ENCODE measurements at regions not wholly inside any gene's neighbourhood (a gene's known extent, or its start where the extent isn't known, plus 50 kb on each side); places are given as distances from the start of the nearest gene placed in this dataset.
A peak's percentile ranks its signal among the peaks of the same experiment; 100 is the strongest.

- H3K4me3 ChIP-seq (ENCODE audit: low read length) = no peak overlapping the region
- H4K20me1 ChIP-seq (ENCODE audit: insufficient read depth, low read length) = no peaks in the 10 kb centered on the region
- H3K36me3 ChIP-seq (replicated peaks; ENCODE audit: low read depth, low read length) = no peaks in the 10 kb centered on the region
- no peak overlapping the region for H3K27ac ChIP-seq (ENCODE audit: low read length)
- H3K4me2 ChIP-seq (ENCODE audit: low read length) = no peak overlapping the region
- no peak overlapping the region for H3K9ac ChIP-seq (ENCODE audit: low read length)
- H3K4me1 ChIP-seq (ENCODE audit: low read length) = no peaks in the 10 kb centered on the region
- no peaks in the 10 kb centered on the region for H3K79me2 ChIP-seq (ENCODE audit: low read length)
- no peaks in the 10 kb centered on the region for H3K27me3 ChIP-seq (ENCODE audit: low read depth, low read length)
- H3K9me3 ChIP-seq (ENCODE audit: insufficient read depth, low read length) = no peaks in the 10 kb centered on the region
- no peak overlapping the region for H2AFZ ChIP-seq (ENCODE audit: low read depth, low read length)
- TF ChIP-seq, protein P1, sequence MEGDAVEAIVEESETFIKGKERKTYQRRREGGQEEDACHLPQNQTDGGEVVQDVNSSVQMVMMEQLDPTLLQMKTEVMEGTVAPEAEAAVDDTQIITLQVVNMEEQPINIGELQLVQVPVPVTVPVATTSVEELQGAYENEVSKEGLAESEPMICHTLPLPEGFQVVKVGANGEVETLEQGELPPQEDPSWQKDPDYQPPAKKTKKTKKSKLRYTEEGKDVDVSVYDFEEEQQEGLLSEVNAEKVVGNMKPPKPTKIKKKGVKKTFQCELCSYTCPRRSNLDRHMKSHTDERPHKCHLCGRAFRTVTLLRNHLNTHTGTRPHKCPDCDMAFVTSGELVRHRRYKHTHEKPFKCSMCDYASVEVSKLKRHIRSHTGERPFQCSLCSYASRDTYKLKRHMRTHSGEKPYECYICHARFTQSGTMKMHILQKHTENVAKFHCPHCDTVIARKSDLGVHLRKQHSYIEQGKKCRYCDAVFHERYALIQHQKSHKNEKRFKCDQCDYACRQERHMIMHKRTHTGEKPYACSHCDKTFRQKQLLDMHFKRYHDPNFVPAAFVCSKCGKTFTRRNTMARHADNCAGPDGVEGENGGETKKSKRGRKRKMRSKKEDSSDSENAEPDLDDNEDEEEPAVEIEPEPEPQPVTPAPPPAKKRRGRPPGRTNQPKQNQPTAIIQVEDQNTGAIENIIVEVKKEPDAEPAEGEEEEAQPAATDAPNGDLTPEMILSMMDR (IDR thresholded peaks at IDR 0.05; ENCODE audit: low read depth, low read length) = no peak
- no peak for TF ChIP-seq EZH2phosphoT487 (IDR thresholded peaks at IDR 0.05; ENCODE audit: low read depth)
These were observed 114.1 kb downstream of the FAT4 start for GRCh38 chr4:125428832-125429231.

GRCh38 chr4:125430086-125430485, 115.3 kb downstream of the FAT4 start:
- Histone ChIP-seq H3K9ac (ENCODE audit: low read length) (no peak overlapping the region), H3K4me1 (ENCODE audit: low read length) (no peaks in the 10 kb centered on the region), H3K79me2 (ENCODE audit: low read length) (no peaks in the 10 kb centered on the region), H3K27ac (ENCODE audit: low read length) (no peak overlapping the region), H3K4me2 (ENCODE audit: low read length) (no peak overlapping the region), H4K20me1 (ENCODE audit: insufficient read depth, low read length) (no peaks in the 10 kb centered on the region), H3K4me3 (ENCODE audit: low read length) (no peak overlapping the region), H3K27me3 (ENCODE audit: low read depth, low read length) (no peaks in the 10 kb centered on the region), H3K36me3 (replicated peaks; ENCODE audit: low read depth, low read length) (no peaks in the 10 kb centered on the region), H3K9me3 (ENCODE audit: insufficient read depth, low read length) (no peaks in the 10 kb centered on the region), H2AFZ (ENCODE audit: low read depth, low read length) (no peak overlapping the region)
- TF ChIP-seq, protein P1 (IDR thresholded peaks at IDR 0.05; ENCODE audit: low read depth, low read length) = no peak

- H3K27ac ChIP-seq (ENCODE audit: low read length) = no peak overlapping the region
- H3K79me2 ChIP-seq (ENCODE audit: low read length) = no peaks in the 10 kb centered on the region
- no peak overlapping the region for H3K4me2 ChIP-seq (ENCODE audit: low read length)
- TF ChIP-seq, protein P1 (IDR thresholded peaks at IDR 0.05; ENCODE audit: low read depth, low read length) = no peak; the same call in 1 of the 2 replicates
- TF ChIP-seq EZH2phosphoT487 (IDR thresholded peaks at IDR 0.05; ENCODE audit: low read depth) = no peak
- H4K20me1 ChIP-seq (ENCODE audit: insufficient read depth, low read length) = no peaks in the 10 kb centered on the region
- no peak overlapping the region for H2AFZ ChIP-seq (ENCODE audit: low read depth, low read length)
- no peaks in the 10 kb centered on the region for H3K36me3 ChIP-seq (replicated peaks; ENCODE audit: low read depth, low read length)
- no peaks in the 10 kb centered on the region for H3K27me3 ChIP-seq (ENCODE audit: low read depth, low read length)
- no peaks in the 10 kb centered on the region for H3K9me3 ChIP-seq (ENCODE audit: insufficient read depth, low read length)
- H3K4me3 ChIP-seq (ENCODE audit: low read length) = no peak overlapping the region
- no peak overlapping the region for H3K9ac ChIP-seq (ENCODE audit: low read length)
- H3K4me1 ChIP-seq (ENCODE audit: low read length) = no peaks in the 10 kb centered on the region
These were observed 117.3 kb downstream of the FAT4 start for GRCh38 chr4:125432078-125432477.

DNA sequence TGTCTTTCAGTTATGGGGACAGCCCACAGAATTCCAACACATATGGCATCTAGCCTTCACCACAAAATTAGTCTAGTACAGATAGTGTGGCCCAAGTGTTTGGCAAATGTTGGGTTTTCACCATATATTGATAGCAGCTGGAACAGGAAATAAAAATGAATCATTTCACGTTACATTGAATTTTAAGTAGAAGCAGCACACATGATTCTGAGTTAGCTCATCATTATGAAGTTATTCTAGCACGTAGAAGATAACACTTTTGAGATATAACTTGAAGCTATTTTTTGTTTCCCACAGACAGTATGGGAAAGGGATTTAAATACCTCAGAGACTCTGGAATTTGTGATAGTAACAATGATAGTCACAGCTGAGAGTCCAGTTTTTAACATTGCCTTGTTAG, 118.7 kb downstream of the FAT4 start:
- H3K4me2 ChIP-seq (ENCODE audit: low read length) = no peak overlapping the region
- H2AFZ ChIP-seq (ENCODE audit: low read depth, low read length) = 0 out of 2 replicates have a peak overlapping the region, but pooled peaks have one; percentile 5
- no peak overlapping the region for H3K27ac ChIP-seq (ENCODE audit: low read length)
- H3K9me3 ChIP-seq (ENCODE audit: insufficient read depth, low read length) = no peaks in the 10 kb centered on the region
- H4K20me1 ChIP-seq (ENCODE audit: insufficient read depth, low read length) = no peaks in the 10 kb centered on the region
- H3K79me2 ChIP-seq (ENCODE audit: low read length) = no peaks in the 10 kb centered on the region
- H3K4me1 ChIP-seq (ENCODE audit: low read length) = no peaks in the 10 kb centered on the region
- H3K9ac ChIP-seq (ENCODE audit: low read length) = no peak overlapping the region
- no peaks in the 10 kb centered on the region for H3K36me3 ChIP-seq (replicated peaks; ENCODE audit: low read depth, low read length)
- TF ChIP-seq, protein P1 (IDR thresholded peaks at IDR 0.05; ENCODE audit: low read depth, low read length) = no peak
- no peak for TF ChIP-seq EZH2phosphoT487 (IDR thresholded peaks at IDR 0.05; ENCODE audit: low read depth)
- no peak overlapping the region for H3K4me3 ChIP-seq (ENCODE audit: low read length)
- no peaks in the 10 kb centered on the region for H3K27me3 ChIP-seq (ENCODE audit: low read depth, low read length)
